SU-DHL-6 (cell line): ENCODE measurements at regions not wholly inside any gene's neighbourhood (a gene's known extent, or its start where the extent isn't known, plus 50 kb on each side); places are given as distances from the start of the nearest gene placed in this dataset.

ENCODE experiments used
- H2AFZ ChIP-seq: fragments of 200-600 bp; sonication (generic); 2 replicates; pipeline ENCODE4 v1.6.1; 2014; ENCODE audit warnings: low read depth, mild to moderate bottlenecking, moderate library complexity, mixed read lengths, antibody characterized with exemption, low read length; ENCODE audit not compliant: severe bottlenecking
- H3F3A ChIP-seq: fragments of 200-600 bp; shearing (Covaris generic); 2 replicates; pipeline ENCODE4 v1.6.0; 2016; ENCODE audit warnings: antibody characterized with exemption, mild to moderate bottlenecking; ENCODE audit not compliant: insufficient read depth
- H3K27ac ChIP-seq: fragments of 200-600 bp; sonication (generic); 2 replicates; pipeline ENCODE4 v1.5.1; 2016; ENCODE audit warnings: low read depth, mild to moderate bottlenecking, low read length, moderate library complexity, mixed read lengths
- H3K27me3 ChIP-seq: fragments of 200-600 bp; sonication (generic), shearing (Covaris generic); 2 replicates; pipeline ENCODE4 v1.6.0; 2014; ENCODE audit warnings: mild to moderate bottlenecking, low read length
- H3K36me3 ChIP-seq: fragments of 200-600 bp; sonication (generic); 2 replicates; pipeline ENCODE4 v1.6.1; 2014; ENCODE audit warnings: mild to moderate bottlenecking, low read length, mixed read lengths
- H3K4me2 ChIP-seq: fragments of 300-600, 200-600 bp; shearing (Covaris generic), sonication (generic); 2 replicates; pipeline ENCODE4 v1.6.0; 2014; ENCODE audit warnings: low read length, low read depth, mild to moderate bottlenecking; ENCODE audit not compliant: poor library complexity, severe bottlenecking
- H3K4me3 ChIP-seq: fragments of 200-600 bp; sonication (generic); 2 replicates; pipeline ENCODE4 v1.5.1; 2014; ENCODE audit warnings: antibody characterized with exemption, low read length, mild to moderate bottlenecking, mixed read lengths; ENCODE audit not compliant: insufficient read depth, poor library complexity, severe bottlenecking
- H3K79me2 ChIP-seq: fragments of 200-600 bp; sonication (generic); 2 replicates; pipeline ENCODE4 v1.6.1; 2014; ENCODE audit warnings: mild to moderate bottlenecking, low read length, moderate library complexity; ENCODE audit not compliant: insufficient read depth
- H3K9ac ChIP-seq: fragments of 200-600 bp; sonication (generic); 2 replicates; pipeline ENCODE4 v1.7.0; 2014; ENCODE audit warnings: mild to moderate bottlenecking, low read length
- H3K9me2 ChIP-seq: fragments of 200-600 bp; sonication (generic); replicated peaks from 2 replicates; pipeline ENCODE4 v1.6.1; 2014; ENCODE audit warnings: low read length; ENCODE audit not compliant: insufficient read depth
- H3K9me3 ChIP-seq: fragments of 200-600 bp; sonication (generic); 2 replicates; pipeline ENCODE4 v1.6.1; 2014; ENCODE audit warnings: low read length, mixed read lengths; ENCODE audit not compliant: insufficient read depth
- H4K20me1 ChIP-seq: fragments of 200-600 bp; sonication (generic); 2 replicates; pipeline ENCODE4 v1.6.1; 2014; ENCODE audit warnings: low read depth, mild to moderate bottlenecking, antibody characterized with exemption, low read length, moderate library complexity, mixed read lengths
- CTCF ChIP-seq: fragments of 200-600 bp; sonication (generic); IDR thresholded peaks from one replicate; pipeline ENCODE4 v1.5.1; 2017; ENCODE audit warnings: antibody characterized with exemption, mild to moderate bottlenecking, low read length, moderate library complexity; ENCODE audit not compliant: insufficient read depth, poor library complexity, severe bottlenecking
- EZH2phosphoT487 ChIP-seq: fragments of 200-600 bp; sonication (generic), shearing (Covaris generic); conservative IDR thresholded peaks from 2 replicates; pipeline ENCODE4 v1.6.1; 2018; ENCODE audit warnings: mild to moderate bottlenecking, antibody characterized with exemption, low read length, moderate library complexity, mixed read lengths

GRCh38 chr16:66207883-66208265 is 158.6 kb upstream of the CDH5 start:
- Histone ChIP-seq H3K9ac (no peak overlapping the region), H3K27ac (no peak overlapping the region), H2AFZ (no peak overlapping the region), H3K9me2 (no peaks in the 10 kb centered on the region), H3F3A (no peaks in the 10 kb centered on the region), H3K4me3 (no peak overlapping the region), H3K9me3 (no peaks in the 10 kb centered on the region), H3K79me2 (no peaks in the 10 kb centered on the region), H3K4me2 (no peak overlapping the region), H4K20me1 (no peaks in the 10 kb centered on the region), H3K36me3 (no peaks in the 10 kb centered on the region), H3K27me3 (0 out of 2 replicates have a peak, but pooled peaks cover 4% of the 10 kb centered on the region)
- TF ChIP-seq CTCF, result no peak
- TF ChIP-seq EZH2phosphoT487, result no peak

GRCh38 chr16:66207139-66207882 is 159.2 kb upstream of the CDH5 start:
- H3K27ac ChIP-seq, result no peak overlapping the region
- 0 out of 2 replicates have a peak, but pooled peaks cover 4% of the 10 kb centered on the region for H3K27me3 ChIP-seq
- H2AFZ ChIP-seq, result no peak overlapping the region
- H4K20me1 ChIP-seq, result no peaks in the 10 kb centered on the region
- H3K9me2 ChIP-seq, result no peaks in the 10 kb centered on the region
- H3K4me3 ChIP-seq, result no peak overlapping the region
- no peaks in the 10 kb centered on the region for H3K79me2 ChIP-seq
- TF ChIP-seq EZH2phosphoT487 (no peak), CTCF (no peak)
- no peak overlapping the region for H3K9ac ChIP-seq
- no peaks in the 10 kb centered on the region for H3K36me3 ChIP-seq
- H3K9me3 ChIP-seq, result no peaks in the 10 kb centered on the region
- no peaks in the 10 kb centered on the region for H3F3A ChIP-seq
- no peak overlapping the region for H3K4me2 ChIP-seq

- Histone ChIP-seq H3K9ac (no peak overlapping the region), H3K4me3 (no peak overlapping the region), H3K79me2 (no peaks in the 10 kb centered on the region), H3K27ac (no peak overlapping the region), H3K9me3 (no peaks in the 10 kb centered on the region), H3F3A (no peaks in the 10 kb centered on the region), H3K27me3 (0 out of 2 replicates have a peak, but pooled peaks cover 4% of the 10 kb centered on the region), H2AFZ (no peak overlapping the region), H3K4me2 (no peak overlapping the region), H4K20me1 (no peaks in the 10 kb centered on the region), H3K36me3 (no peaks in the 10 kb centered on the region), H3K9me2 (no peaks in the 10 kb centered on the region)
- TF ChIP-seq CTCF (no peak), EZH2phosphoT487 (no peak)
These were observed 160.1 kb upstream of the CDH5 start for GRCh38 chr16:66206363-66206762.
